ENCODE measurements at regions not wholly inside any gene's neighbourhood (a gene's known extent, or its start where the extent isn't known, plus 50 kb on each side); places are given as distances from the start of the nearest gene placed in this dataset.
A peak's percentile ranks its signal among the peaks of the same experiment; 100 is the strongest.

- no peak for DNase-seq
Observed at GRCh38 chr2:226256237-226256636, 543.4 kb downstream of the IRS1 start.

- DNase-seq = no peak
Observed at GRCh38 chr2:226251661-226252060, 548.0 kb downstream of the IRS1 start.

GRCh38 chr2:226247289-226248275, 552.0 kb downstream of the IRS1 start:
- DNase-seq = no peak

- DNase-seq = no peak
Observed at GRCh38 chr2:226234187-226234586, 565.4 kb downstream of the IRS1 start.

- no peak for DNase-seq
Observed at GRCh38 chr2:226233388-226233787, 566.2 kb downstream of the IRS1 start.

GRCh38 chr2:226228080-226228479, 571.5 kb downstream of the IRS1 start:
- DNase-seq = no peak

- no peak for DNase-seq
Observed at GRCh38 chr2:226227341-226227740, 572.3 kb downstream of the IRS1 start.

GRCh38 chr2:226223704-226224103, 575.9 kb downstream of the IRS1 start:
- no peak for DNase-seq

GRCh38 chr2:226220511-226220910, 579.1 kb downstream of the IRS1 start:
- DNase-seq = no peak

- no peak for DNase-seq
Observed at GRCh38 chr2:226217191-226217590, 582.4 kb downstream of the IRS1 start.

GRCh38 chr2:226216575-226216974, 583.0 kb downstream of the IRS1 start:
- no peak for DNase-seq

GRCh38 chr2:226215902-226216503, 583.6 kb downstream of the IRS1 start:
- peak; percentile 38 for DNase-seq

- no peak for DNase-seq
Observed at GRCh38 chr2:226213717-226214116, 585.9 kb downstream of the IRS1 start.

GRCh38 chr2:226211439-226211838, 588.2 kb downstream of the IRS1 start:
- no peak for DNase-seq

- no peak for DNase-seq
Observed at GRCh38 chr2:226208726-226209125, 590.9 kb downstream of the IRS1 start.

GRCh38 chr2:226207671-226208070, 591.9 kb downstream of the IRS1 start:
- no peak for DNase-seq

- no peak for DNase-seq
Observed at GRCh38 chr2:226199555-226199954, 600.1 kb downstream of the IRS1 start.

- DNase-seq = no peak
Observed at GRCh38 chr2:226198956-226199355, 600.7 kb downstream of the IRS1 start.

- DNase-seq = no peak
Observed at GRCh38 chr2:226190479-226191252, 609.0 kb downstream of the IRS1 start.

GRCh38 chr2:226189061-226189460, 610.6 kb downstream of the IRS1 start:
- no peak for DNase-seq

GRCh38 chr2:226187616-226188015, 612.0 kb downstream of the IRS1 start:
- DNase-seq = no peak

GRCh38 chr2:226187156-226187555, 612.5 kb downstream of the IRS1 start:
- DNase-seq = no peak

- DNase-seq = no peak
Observed at GRCh38 chr2:226185616-226186211, 613.9 kb downstream of the IRS1 start.

Data from activated T-cell treated with anti-CD3 and anti-CD28 coated beads for 4 hours (primary cell).